ENCODE measurements at regions not wholly inside any gene's neighbourhood (a gene's known extent, or its start where the extent isn't known, plus 50 kb on each side); places are given as distances from the start of the nearest gene placed in this dataset.

GRCh38 chr17:57197466-57198071, 58.8 kb upstream of the MSI2 start:
- TF ChIP-seq CTCF (optimal IDR thresholded peaks at IDR 0.05 in 1 of 3, IDR thresholded peaks at IDR 0.05 in 1 of 3, conservative IDR thresholded peaks at IDR 0.05 in 1 of 3; ENCODE audit: extremely low read depth in 1 of 3, insufficient read depth in 2 of 3, low read length in 3 of 3) (no peak), EZH2 (IDR thresholded peaks at IDR 0.05; ENCODE audit: low read length) (no peak)

GRCh38 chr17:57201481-57201880, 54.8 kb upstream of the MSI2 start:
- TF ChIP-seq EZH2 (IDR thresholded peaks at IDR 0.05; ENCODE audit: low read length) = no peak
- no peak for TF ChIP-seq CTCF (optimal IDR thresholded peaks at IDR 0.05 in 1 of 3, IDR thresholded peaks at IDR 0.05 in 1 of 3, conservative IDR thresholded peaks at IDR 0.05 in 1 of 3; ENCODE audit: extremely low read depth in 1 of 3, insufficient read depth in 2 of 3, low read length in 3 of 3)
- FAIRE-seq (no peak), DNase-seq (ENCODE audit: low read depth, low spot score) (no peak)
- Histone ChIP-seq H3K4me3 (ENCODE audit: control insufficient read depth in 2 of 3, extremely low read depth in 1 of 3, insufficient read depth in 2 of 3, low read depth in 1 of 3, low read length in 3 of 3) (no peak overlapping the region), H3K4me2 (ENCODE audit: control insufficient read depth, extremely low read depth, insufficient read depth, low read depth, low read length) (no peak overlapping the region), H3K9me3 (ENCODE audit: control insufficient read depth, low read depth, low read length) (no peaks in the 10 kb centered on the region), H3K27me3 (ENCODE audit: control insufficient read depth, extremely low read depth, insufficient read depth, low read length) (no peaks in the 10 kb centered on the region), H3K9ac (ENCODE audit: control insufficient read depth, extremely low read depth, insufficient read depth, low read length) (no peak overlapping the region), H3K36me3 (ENCODE audit: control insufficient read depth in 2 of 2, extremely low read depth in 1 of 2, insufficient read depth in 2 of 2, low read length in 2 of 2) (no peaks in the 10 kb centered on the region), H4K20me1 (ENCODE audit: control insufficient read depth, extremely low read depth, insufficient read depth, low read length) (no peaks in the 10 kb centered on the region), H3K27ac (ENCODE audit: control insufficient read depth, insufficient read depth, low read length) (no peak overlapping the region), H2AFZ (ENCODE audit: control insufficient read depth, low read length) (no peak overlapping the region), H3K79me2 (ENCODE audit: control insufficient read depth, insufficient read depth, low read length) (no peaks in the 10 kb centered on the region), H3K9me1 (ENCODE audit: control insufficient read depth, extremely low read depth, insufficient read depth, low read length) (no peaks in the 10 kb centered on the region), H3K4me1 (ENCODE audit: control insufficient read depth, extremely low read depth, insufficient read depth, low read length) (no peaks in the 10 kb centered on the region)
- dilution Hi-C loops (cut with MboI; ENCODE audit: extremely low pct_ligation_motif_present, low sequenced_read_pairs) = no loop called here

More at GRCh38 chr17:57197466-57198071, 58.8 kb upstream of the MSI2 start:
- Histone ChIP-seq H4K20me1 (ENCODE audit: control insufficient read depth, extremely low read depth, insufficient read depth, low read length) (no peaks in the 10 kb centered on the region), H3K4me1 (ENCODE audit: control insufficient read depth, extremely low read depth, insufficient read depth, low read length) (no peaks in the 10 kb centered on the region), H3K4me3 (ENCODE audit: control insufficient read depth in 2 of 3, extremely low read depth in 1 of 3, insufficient read depth in 2 of 3, low read depth in 1 of 3, low read length in 3 of 3) (no peak overlapping the region), H3K36me3 (ENCODE audit: control insufficient read depth in 2 of 2, extremely low read depth in 1 of 2, insufficient read depth in 2 of 2, low read length in 2 of 2) (no peaks in the 10 kb centered on the region), H3K9me1 (ENCODE audit: control insufficient read depth, extremely low read depth, insufficient read depth, low read length) (no peaks in the 10 kb centered on the region), H3K4me2 (ENCODE audit: control insufficient read depth, extremely low read depth, insufficient read depth, low read depth, low read length) (no peak overlapping the region), H3K9me3 (ENCODE audit: control insufficient read depth, low read depth, low read length) (peaks cover 9% of the 10 kb centered on the region), H3K27ac (ENCODE audit: control insufficient read depth, insufficient read depth, low read length) (no peak overlapping the region), H3K79me2 (ENCODE audit: control insufficient read depth, insufficient read depth, low read length) (no peaks in the 10 kb centered on the region), H2AFZ (ENCODE audit: control insufficient read depth, low read length) (no peak overlapping the region), H3K9ac (ENCODE audit: control insufficient read depth, extremely low read depth, insufficient read depth, low read length) (no peak overlapping the region), H3K27me3 (ENCODE audit: control insufficient read depth, extremely low read depth, insufficient read depth, low read length) (no peaks in the 10 kb centered on the region)
- dilution Hi-C loops (cut with MboI; ENCODE audit: extremely low pct_ligation_motif_present, low sequenced_read_pairs) = no loop called here
- FAIRE-seq (no peak), DNase-seq (ENCODE audit: low read depth, low spot score) (no peak)
